ENCODE measurements at regions not wholly inside any gene's neighbourhood (a gene's known extent, or its start where the extent isn't known, plus 50 kb on each side); places are given as distances from the start of the nearest gene placed in this dataset.

DNA sequence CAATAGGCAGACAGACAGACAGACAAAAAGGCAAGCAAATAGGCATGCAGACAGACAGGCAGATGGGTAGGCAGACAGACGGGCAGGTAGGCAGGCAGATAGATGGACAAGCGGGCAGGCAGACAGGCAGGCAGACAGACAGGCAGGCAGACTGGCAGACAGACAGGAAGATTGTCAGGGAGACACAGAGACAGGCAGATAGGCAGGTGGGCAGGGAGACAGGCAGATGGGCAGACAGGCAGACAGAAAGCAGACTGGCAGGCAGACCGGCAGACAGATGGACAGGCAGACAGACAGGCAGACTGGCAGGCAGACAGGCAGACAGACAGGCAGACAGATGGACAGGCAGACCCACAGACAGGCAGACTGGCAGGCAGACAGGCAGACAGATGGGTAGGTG is 70.3 kb upstream of the MYL10 start:
- ATAC-seq (no peak), DNase-seq (no peak)
- Mint-ChIP-seq H3K9me3 (no peaks in the 10 kb centered on the region), H3K27me3 (no peaks in the 10 kb centered on the region), H3K4me1 (no peaks in the 10 kb centered on the region), H3K36me3 (ENCODE audit: low read depth) (no peaks in the 10 kb centered on the region), H3K27ac (no peak overlapping the region), H3K4me3 (no peak overlapping the region)

DNA sequence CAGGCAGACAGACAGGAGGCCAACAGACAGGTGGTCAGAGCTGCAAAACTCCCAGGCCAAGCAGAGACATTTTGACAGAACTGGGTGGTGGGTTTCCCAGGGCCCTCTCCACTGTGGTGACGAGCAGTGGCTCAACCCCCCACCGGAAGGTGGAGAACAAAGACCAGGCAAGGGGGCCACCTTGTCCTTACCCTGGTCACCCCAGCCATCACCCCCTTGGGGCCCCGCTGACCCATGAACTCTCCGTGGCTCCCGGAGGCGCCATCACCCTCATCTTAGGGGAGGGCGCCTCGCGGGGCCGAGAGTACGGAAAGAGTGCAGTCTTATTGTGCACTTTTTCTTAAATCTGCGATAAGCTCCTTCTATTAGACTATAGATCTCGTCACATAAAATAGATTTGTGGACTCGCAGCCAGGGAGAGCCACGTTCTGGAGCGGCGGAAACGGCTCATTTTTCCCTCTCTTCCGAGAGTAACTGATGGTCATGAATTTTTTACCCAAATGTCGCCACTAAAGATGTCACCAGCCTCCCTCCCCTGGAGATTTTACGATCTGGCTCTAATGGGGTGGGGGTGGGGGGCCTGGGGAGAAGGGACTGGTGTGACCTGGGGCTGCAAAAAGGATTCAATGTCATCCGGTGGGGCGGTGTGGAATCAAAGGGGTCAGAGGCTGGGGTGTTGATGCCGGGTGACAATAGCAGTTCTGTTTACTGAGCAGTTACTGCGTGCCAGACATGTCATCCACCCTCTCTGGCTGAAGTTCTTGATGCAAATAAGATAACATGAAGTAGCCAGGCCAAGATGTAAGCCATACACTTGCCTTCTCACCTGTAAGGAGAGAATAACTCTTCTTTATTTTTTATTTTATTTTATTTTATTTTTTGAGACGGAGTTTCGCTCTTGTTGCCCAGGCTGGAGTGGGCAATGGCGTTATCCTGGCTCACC is 71.1 kb upstream of the MYL10 start:
- no peak overlapping the region for H3K4me3 Mint-ChIP-seq
- DNase-seq (no peak), ATAC-seq (no peak)
- no peaks in the 10 kb centered on the region for H3K27me3 Mint-ChIP-seq
- no peak overlapping the region for H3K27ac Mint-ChIP-seq
- no peaks in the 10 kb centered on the region for H3K4me1 Mint-ChIP-seq
- H3K36me3 Mint-ChIP-seq (ENCODE audit: low read depth) = no peaks in the 10 kb centered on the region
- H3K9me3 Mint-ChIP-seq = no peaks in the 10 kb centered on the region

DNA sequence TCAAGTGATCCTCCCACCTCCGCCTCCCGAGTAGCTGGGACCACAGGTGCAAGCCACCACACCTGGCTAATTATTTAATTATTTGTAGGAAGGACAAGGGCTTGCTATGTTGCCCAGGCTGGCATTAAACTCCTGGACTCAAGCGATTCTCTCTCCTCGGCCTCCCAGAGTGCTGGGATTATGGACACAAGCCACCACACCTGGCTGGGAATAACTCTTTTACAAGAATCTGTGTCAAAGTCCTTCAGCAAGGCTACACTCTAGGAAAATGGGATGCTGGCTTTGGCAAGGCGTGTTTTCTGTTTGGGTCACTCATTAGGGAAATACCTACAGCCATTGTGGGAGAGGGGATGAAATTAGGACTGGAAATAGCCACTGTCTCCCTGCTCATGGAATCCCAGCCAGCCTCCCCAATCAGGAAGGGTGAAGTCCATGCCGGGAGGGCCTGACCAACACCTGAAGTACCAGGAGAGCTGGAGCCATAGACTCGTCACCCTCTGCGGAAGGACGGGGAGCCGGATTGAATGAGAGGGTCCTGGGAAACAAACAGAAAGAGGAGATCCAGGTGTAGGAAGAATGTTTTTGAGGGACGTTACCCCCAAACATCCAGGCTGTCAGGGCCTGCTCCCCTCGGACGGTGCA is 72.2 kb upstream of the MYL10 start:
- Mint-ChIP-seq H3K4me1 (no peaks in the 10 kb centered on the region), H3K27ac (no peak overlapping the region), H3K9me3 (no peaks in the 10 kb centered on the region), H3K4me3 (no peak overlapping the region), H3K36me3 (ENCODE audit: low read depth) (no peaks in the 10 kb centered on the region), H3K27me3 (no peaks in the 10 kb centered on the region)
- no peak for ATAC-seq
- no peak for DNase-seq

DNA sequence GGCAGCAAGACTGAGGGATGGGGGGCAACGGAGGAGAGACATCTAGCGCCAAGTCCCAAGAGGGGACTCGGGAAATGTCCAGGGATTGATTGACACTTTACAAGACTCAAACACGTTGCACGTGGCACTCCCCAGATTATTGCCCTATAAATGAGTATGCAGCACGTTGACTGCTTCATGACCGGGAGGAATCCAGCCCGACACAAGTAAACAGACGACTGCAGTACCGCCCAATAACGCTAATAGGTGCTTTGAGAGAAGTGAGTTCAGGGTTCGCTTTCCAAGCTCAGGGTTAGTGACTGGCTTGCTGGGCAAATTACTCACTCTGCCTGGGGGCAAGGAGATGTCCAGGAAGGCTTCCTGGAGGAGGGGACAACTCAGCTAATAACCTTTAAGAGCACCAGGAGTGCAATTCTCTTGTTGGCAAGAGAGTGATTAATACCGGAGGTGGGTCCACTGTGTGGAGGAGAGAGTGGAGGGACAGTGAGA is 73.3 kb upstream of the MYL10 start:
- no peaks in the 10 kb centered on the region for H3K27me3 Mint-ChIP-seq
- no peaks in the 10 kb centered on the region for H3K4me1 Mint-ChIP-seq
- H3K4me3 Mint-ChIP-seq = no peak overlapping the region
- H3K9me3 Mint-ChIP-seq = no peaks in the 10 kb centered on the region
- no peak overlapping the region for H3K27ac Mint-ChIP-seq
- DNase-seq (no peak), ATAC-seq (no peak)
- H3K36me3 Mint-ChIP-seq (ENCODE audit: low read depth) = no peaks in the 10 kb centered on the region

DNA sequence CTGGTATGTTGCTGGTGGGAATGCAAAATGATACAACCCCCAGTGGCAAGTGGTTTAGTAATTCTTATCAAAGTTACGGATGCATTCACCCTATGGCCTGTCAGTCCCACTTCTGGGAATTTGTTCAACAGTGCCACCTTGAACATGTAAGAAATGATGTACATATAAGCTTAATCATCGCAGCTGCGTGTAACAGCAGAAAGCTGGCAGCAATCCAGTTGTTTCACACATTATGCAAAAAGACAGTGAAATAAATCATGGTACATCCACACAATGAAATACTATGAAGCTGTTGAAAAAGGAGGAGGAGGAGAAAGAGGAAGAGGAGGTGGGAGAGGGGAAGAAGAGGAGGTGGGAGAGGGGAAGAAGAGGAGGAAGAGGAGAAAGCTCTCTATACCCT is 76.2 kb upstream of the MYL10 start:
- Mint-ChIP-seq H3K4me3 (no peak overlapping the region), H3K36me3 (ENCODE audit: low read depth) (no peaks in the 10 kb centered on the region), H3K9me3 (no peaks in the 10 kb centered on the region), H3K27me3 (no peaks in the 10 kb centered on the region), H3K4me1 (no peaks in the 10 kb centered on the region), H3K27ac (no peak overlapping the region)
- ATAC-seq (no peak), DNase-seq (no peak)

DNA sequence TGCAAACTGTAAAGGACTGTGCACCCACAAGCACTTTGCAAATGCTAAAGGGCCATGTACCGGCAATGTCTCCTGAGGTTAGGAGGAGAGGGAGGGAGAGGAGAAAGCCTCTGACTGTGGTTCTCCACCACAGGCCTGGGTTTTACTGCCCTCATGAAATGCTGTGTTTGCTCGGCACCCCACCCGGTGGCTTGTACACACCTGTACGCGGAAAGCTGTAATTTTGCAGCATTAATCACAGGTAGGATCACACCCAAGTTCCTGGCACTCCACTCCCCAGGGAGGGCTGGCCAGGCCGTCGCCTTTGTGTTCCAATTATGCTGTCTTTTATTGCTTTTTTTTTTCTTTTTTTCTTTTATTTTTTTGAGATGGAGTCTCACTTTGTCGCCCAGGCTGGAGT is 78.5 kb upstream of the MYL10 start:
- Mint-ChIP-seq H3K4me3 (no peak overlapping the region), H3K4me1 (no peaks in the 10 kb centered on the region), H3K27me3 (no peaks in the 10 kb centered on the region), H3K36me3 (ENCODE audit: low read depth) (no peaks in the 10 kb centered on the region), H3K9me3 (no peaks in the 10 kb centered on the region), H3K27ac (no peak overlapping the region)
- ATAC-seq (no peak), DNase-seq (no peak)

DNA sequence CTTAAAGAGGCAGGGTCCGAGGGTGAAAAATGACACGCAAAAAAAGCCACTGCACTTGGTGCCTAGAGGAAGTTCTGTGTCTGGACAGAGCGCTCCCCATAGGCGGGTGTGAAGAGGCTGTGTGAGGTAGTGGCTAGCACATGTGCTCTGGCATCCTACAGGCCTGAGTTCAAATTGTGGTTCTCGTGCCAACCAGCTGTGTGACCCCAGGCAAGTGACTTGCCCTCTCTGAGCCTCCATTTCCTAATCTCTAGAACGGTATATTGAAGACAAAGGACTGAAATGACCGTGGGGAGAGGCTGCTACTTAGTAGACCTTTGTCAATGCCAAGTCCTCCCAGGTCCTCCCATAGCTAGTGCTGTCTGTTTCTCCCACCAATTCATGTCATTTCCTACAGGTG is 79.1 kb upstream of the MYL10 start:
- Mint-ChIP-seq H3K4me1 (no peaks in the 10 kb centered on the region), H3K27me3 (no peaks in the 10 kb centered on the region), H3K36me3 (ENCODE audit: low read depth) (no peaks in the 10 kb centered on the region), H3K27ac (no peak overlapping the region), H3K4me3 (no peak overlapping the region), H3K9me3 (no peaks in the 10 kb centered on the region)
- ATAC-seq = no peak
- no peak for DNase-seq

DNA sequence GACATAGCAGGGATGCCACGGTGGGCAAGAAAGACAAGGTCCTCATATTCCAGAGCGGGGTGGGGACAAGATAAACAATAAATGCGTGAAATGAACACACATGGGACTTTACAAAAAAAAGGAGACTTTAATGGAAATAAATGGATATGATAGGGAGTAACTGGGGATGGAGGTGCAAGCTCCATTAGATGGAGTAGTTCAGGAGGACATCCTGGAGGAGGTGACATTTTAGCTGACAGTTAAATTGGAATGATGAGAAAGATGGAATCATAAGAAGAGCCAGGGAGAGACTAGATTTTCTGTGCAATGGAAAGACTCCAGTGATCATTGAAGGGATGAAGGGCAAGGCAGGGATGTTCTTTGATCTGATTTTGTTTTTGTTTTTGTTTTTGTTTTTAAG is 83.6 kb upstream of the MYL10 start:
- Mint-ChIP-seq H3K27ac (no peak overlapping the region), H3K9me3 (no peaks in the 10 kb centered on the region), H3K36me3 (ENCODE audit: low read depth) (no peaks in the 10 kb centered on the region), H3K4me1 (no peaks in the 10 kb centered on the region), H3K27me3 (no peaks in the 10 kb centered on the region), H3K4me3 (no peak overlapping the region)
- DNase-seq = no peak
- ATAC-seq = no peak

DNA sequence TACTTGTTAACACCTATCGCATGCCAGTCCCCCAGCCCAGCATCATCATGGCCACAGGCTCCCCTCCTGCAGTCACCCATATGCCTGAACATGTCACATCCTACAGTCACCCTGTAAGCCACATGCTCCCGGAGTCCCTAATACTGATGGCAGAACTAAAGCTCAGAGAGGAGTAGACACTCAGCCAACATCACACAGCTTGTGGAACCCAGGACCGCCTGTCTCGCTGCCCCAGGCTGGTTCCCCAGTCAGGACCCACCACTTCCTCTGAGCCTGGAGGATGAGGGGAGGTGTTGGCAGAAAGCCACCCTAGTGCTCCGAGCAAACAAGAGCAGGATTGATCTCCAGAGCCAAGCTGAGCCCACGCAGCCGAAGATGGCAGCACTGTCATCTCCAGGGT is 85.0 kb upstream of the MYL10 start:
- no peak overlapping the region for H3K4me3 Mint-ChIP-seq
- no peaks in the 10 kb centered on the region for H3K27me3 Mint-ChIP-seq
- ATAC-seq = no peak
- H3K9me3 Mint-ChIP-seq = no peaks in the 10 kb centered on the region
- H3K27ac Mint-ChIP-seq = no peak overlapping the region
- no peaks in the 10 kb centered on the region for H3K4me1 Mint-ChIP-seq
- H3K36me3 Mint-ChIP-seq (ENCODE audit: low read depth) = no peaks in the 10 kb centered on the region
- no peak for DNase-seq

DNA sequence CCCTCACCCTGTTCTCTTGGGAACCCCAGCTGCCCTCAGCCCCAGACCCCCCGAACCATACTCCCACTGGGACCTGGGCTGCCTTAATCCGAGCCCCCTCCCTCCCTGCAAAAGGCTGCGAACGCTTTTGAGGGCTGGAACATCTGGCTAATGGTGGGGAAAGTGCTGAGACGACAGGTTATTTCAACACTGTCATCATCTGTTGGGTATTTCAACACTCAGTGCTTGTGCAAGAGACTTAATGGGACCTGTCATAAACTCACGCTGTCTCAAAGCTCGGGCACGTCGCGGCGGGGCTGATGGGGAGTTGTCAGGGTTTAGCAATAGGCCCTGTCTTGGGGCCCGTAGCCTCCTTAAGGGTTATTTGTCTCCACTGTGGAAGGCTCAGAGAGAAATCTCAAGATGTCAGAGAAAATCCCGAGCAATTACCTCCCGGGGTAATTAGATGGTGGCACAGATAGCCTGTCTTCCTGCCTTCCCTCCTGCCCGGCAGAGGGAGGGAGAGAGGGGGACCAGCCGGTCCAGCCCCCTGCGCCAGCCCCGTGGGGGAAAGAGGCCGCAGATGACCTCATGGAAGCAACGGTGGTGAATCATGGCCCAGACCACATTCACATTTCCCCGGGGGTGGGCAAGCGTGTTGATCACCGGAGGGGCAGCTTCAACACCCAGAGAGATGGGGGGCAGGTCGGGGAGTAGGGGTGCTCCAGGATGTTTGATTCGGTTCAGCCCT is 88.7 kb upstream of the MYL10 start:
- ATAC-seq (no peak), DNase-seq (no peak)
- no peaks in the 10 kb centered on the region for H3K9me3 Mint-ChIP-seq
- H3K27ac Mint-ChIP-seq = no peak overlapping the region
- H3K4me1 Mint-ChIP-seq = no peaks in the 10 kb centered on the region
- H3K4me3 Mint-ChIP-seq = no peak overlapping the region
- no peaks in the 10 kb centered on the region for H3K36me3 Mint-ChIP-seq (ENCODE audit: low read depth)
- no peaks in the 10 kb centered on the region for H3K27me3 Mint-ChIP-seq

DNA sequence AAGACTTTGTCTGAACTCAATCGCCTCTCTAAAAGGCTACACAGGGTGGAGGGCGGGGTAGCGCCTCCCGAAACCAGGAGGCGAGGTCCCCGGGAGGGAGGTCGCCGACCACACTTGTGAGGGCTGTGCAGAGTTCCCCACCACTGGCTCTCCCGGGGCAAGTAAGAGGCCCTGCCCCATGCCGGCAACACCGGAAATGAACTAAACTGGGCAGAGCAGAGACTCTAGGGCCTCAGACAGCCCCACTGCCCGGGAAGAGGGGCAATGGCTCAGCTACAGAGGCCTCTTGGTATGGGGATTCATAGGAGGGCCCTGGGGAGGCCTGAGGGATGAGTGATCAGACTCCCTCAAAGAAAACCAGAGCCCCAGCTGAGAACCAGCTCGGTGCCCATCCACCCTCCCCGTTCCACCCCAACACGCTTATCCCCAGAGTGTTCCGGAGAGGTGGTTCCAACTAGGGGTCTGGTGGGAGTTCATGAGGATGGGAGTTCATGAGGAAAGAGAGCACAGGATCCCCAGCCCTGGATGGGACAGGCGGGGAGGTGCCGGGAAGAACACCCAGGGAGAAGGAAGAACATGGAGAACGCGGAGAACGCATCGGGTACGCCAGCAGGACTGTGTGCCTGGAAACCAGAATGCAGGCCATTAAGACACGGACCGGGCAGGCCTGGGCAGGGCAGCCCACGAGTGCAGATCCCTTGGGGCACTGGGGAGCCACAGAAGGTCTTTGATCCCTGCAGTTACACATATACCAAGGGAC is 89.4 kb upstream of the MYL10 start:
- no peaks in the 10 kb centered on the region for H3K27me3 Mint-ChIP-seq
- no peaks in the 10 kb centered on the region for H3K4me1 Mint-ChIP-seq
- H3K9me3 Mint-ChIP-seq = no peaks in the 10 kb centered on the region
- H3K36me3 Mint-ChIP-seq (ENCODE audit: low read depth) = no peaks in the 10 kb centered on the region
- no peak overlapping the region for H3K4me3 Mint-ChIP-seq
- no peak for ATAC-seq
- no peak for DNase-seq
- no peak overlapping the region for H3K27ac Mint-ChIP-seq

DNA sequence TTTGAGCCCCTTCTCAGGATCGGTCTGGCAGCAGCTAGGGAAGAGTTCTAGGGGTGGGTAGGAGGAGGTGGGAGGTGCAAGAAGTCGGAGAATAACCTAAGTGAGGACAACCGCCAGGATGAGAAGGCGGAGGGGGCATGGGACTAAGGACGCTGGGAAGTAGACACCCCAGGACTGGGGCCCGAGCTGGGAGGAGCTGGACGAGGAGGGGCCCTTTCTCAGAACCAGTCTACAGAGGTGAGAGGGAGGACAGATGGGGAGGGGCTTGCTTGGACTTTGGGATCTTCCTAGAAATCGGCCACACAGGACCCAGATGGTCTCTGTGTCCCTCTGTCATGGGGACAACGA is 90.0 kb upstream of the MYL10 start:
- DNase-seq (no peak), ATAC-seq (no peak)
- H3K9me3 Mint-ChIP-seq = no peaks in the 10 kb centered on the region
- no peaks in the 10 kb centered on the region for H3K4me1 Mint-ChIP-seq
- peaks cover 2% of the 10 kb centered on the region for H3K36me3 Mint-ChIP-seq (ENCODE audit: low read depth)
- no peak overlapping the region for H3K27ac Mint-ChIP-seq
- no peaks in the 10 kb centered on the region for H3K27me3 Mint-ChIP-seq
- H3K4me3 Mint-ChIP-seq = no peak overlapping the region

DNA sequence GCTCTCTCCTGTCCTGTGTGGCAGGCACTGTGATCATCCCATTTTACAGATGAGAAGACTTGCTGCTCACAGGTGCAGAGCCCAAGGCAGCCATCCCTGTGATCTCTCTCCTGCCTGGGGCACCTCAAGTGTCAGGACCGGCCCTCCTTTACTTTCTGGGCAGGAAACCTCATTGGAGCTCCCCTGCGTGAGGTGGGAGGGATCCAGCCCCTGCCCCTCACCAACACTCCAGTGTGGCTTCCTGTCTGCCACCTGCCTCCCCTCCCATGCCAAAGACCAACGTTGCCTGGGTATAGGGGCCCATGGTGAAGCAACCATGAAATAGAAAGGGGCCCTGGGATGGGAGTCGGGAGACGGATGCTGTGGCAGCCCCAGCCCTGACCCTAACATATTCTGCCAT is 91.2 kb upstream of the MYL10 start:
- Mint-ChIP-seq H3K4me3 (no peak overlapping the region), H3K27me3 (no peaks in the 10 kb centered on the region), H3K27ac (no peak overlapping the region), H3K9me3 (no peaks in the 10 kb centered on the region), H3K36me3 (ENCODE audit: low read depth) (peaks cover 2% of the 10 kb centered on the region), H3K4me1 (no peaks in the 10 kb centered on the region)
- ATAC-seq (no peak), DNase-seq (no peak)

DNA sequence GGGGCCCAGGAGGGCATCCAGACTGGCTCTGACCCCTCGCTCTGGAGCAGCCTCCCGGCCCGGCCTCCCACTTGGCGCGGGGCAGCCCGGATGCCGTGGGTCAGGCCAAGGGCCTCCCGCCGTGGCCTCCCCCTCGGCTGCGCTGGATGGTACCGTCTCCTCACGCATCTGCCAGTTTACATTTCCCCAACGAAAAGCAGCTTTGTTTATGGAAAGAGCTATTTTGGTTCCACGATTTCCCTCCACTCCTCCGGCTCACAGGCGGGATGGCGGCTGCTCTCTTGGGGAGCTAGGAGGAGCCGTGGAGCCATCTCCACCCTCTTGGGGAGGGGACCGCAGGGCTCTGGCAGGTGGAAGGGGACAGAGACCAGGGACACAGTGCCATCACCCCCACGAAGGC is 93.2 kb upstream of the MYL10 start:
- Mint-ChIP-seq H3K4me1 (no peaks in the 10 kb centered on the region), H3K36me3 (ENCODE audit: low read depth) (peaks cover 2% of the 10 kb centered on the region)
- no peak for DNase-seq

More for the DNA sequence above, 93.2 kb upstream of the MYL10 start:
- Mint-ChIP-seq H3K27me3 (no peaks in the 10 kb centered on the region), H3K27ac (no peak overlapping the region), H3K9me3 (no peaks in the 10 kb centered on the region), H3K4me3 (no peak overlapping the region)
- no peak for ATAC-seq
